PC-3 (cell line): ENCODE measurements at regions not wholly inside any gene's neighbourhood (a gene's known extent, or its start where the extent isn't known, plus 50 kb on each side); places are given as distances from the start of the nearest gene placed in this dataset.

Experiments used
- ATAC-seq: fragments of 200-7000 bp; cut with Tn5 transposase; 2 replicates; pipeline ENCODE4 v1.9.1; 2020; ENCODE audit warnings: mild to moderate bottlenecking, moderate library complexity
- BruUV-seq: library from RNA; stranded (reverse); fragments of 400-500 nt; replicated peaks from 2 replicates; lab custom pipeline; 2021; lab: Mats Ljungman, UMichigan
- CTCF ChIA-PET: fragments of 300-600 bp; sonication (Branson Sonifier 250); formaldehyde crosslinking; loops from one replicate; lab custom pipeline; 2022; ENCODE audit warnings: antibody characterized with exemption; lab: Charles Lee
- POLR2A ChIA-PET: fragments of 300-600 bp; sonication (Branson Sonifier 250); formaldehyde crosslinking; loops from one replicate; lab custom pipeline; 2022; ENCODE audit warnings: antibody characterized with exemption; ENCODE audit not compliant: unreplicated experiment; lab: Charles Lee
- DNase-seq: peaks from one replicate; pipeline ENCODE4 v3.0.0-alpha.2; 2015
- H2AFZ ChIP-seq: fragments of 300-600 bp; sonication (generic); 2 replicates; pipeline ENCODE4 v1.6.0; 2016; ENCODE audit warnings: antibody characterized with exemption, low read length
- H3F3A ChIP-seq: fragments of 300-600 bp; sonication (generic); one replicate; pipeline ENCODE4 v1.6.0; 2017; ENCODE audit warnings: antibody characterized with exemption, low read length, control low read depth, mild to moderate bottlenecking; ENCODE audit not compliant: unreplicated experiment
- H3K27ac ChIP-seq: fragments of 300-600 bp; sonication (generic); 2 replicates; pipeline ENCODE4 v1.5.1; 2016; ENCODE audit warnings: mild to moderate bottlenecking, low read length
- H3K27me3 ChIP-seq: fragments of 300-600 bp; sonication (generic); 2 replicates; pipeline ENCODE4 v1.6.1; 2016; ENCODE audit warnings: low read length, mixed read lengths
- H3K36me3 ChIP-seq: fragments of 300-600 bp; sonication (generic); 2 replicates; pipeline ENCODE4 v1.6.1; 2016; ENCODE audit warnings: low read depth, mixed run types, low read length, mixed read lengths
- H3K4me1 ChIP-seq: fragments of 300-600 bp; sonication (generic); 2 replicates; pipeline ENCODE4 v1.5.1; 2016; ENCODE audit warnings: low read length; ENCODE audit not compliant: insufficient read depth
- H3K4me2 ChIP-seq: fragments of 300-600 bp; sonication (generic); 2 replicates; pipeline ENCODE4 v1.6.0; 2016; ENCODE audit warnings: low read length
- H3K4me3 ChIP-seq: fragments of 300-600 bp; sonication (generic); 2 replicates; pipeline ENCODE4 v1.5.1; 2016; ENCODE audit warnings: mild to moderate bottlenecking, low read length, mixed read lengths
- H3K79me2 ChIP-seq: fragments of 300-600 bp; sonication (generic); 2 replicates; pipeline ENCODE4 v1.6.1; 2017; ENCODE audit warnings: low read length, mixed read lengths
- H3K9ac ChIP-seq: fragments of 300-600 bp; sonication (generic); 2 replicates; pipeline ENCODE4 v1.6.0; 2016; ENCODE audit warnings: mild to moderate bottlenecking, low read length
- H3K9me2 ChIP-seq: fragments of 300-600 bp; sonication (generic); replicated peaks from 2 replicates; pipeline ENCODE4 v1.6.1; 2016; ENCODE audit warnings: mixed run types, low read length, mixed read lengths
- H3K9me3 ChIP-seq: fragments of 300-600 bp; sonication (generic); 2 replicates; pipeline ENCODE4 v1.6.1; 2016; ENCODE audit warnings: low read length, mixed read lengths
- H4K20me1 ChIP-seq: fragments of 300-600 bp; sonication (generic); 2 replicates; pipeline ENCODE4 v1.6.1; 2016; ENCODE audit warnings: low read length, mixed read lengths
- CTCF ChIP-seq: fragments of 300-600 bp; sonication (generic); conservative IDR thresholded peaks from 2 replicates; pipeline ENCODE4 v1.5.1; 2017; ENCODE audit warnings: antibody characterized with exemption, low read depth, mild to moderate bottlenecking, low read length
- EZH2 ChIP-seq: fragments of 300-600 bp; sonication (generic); IDR thresholded peaks from one replicate; pipeline ENCODE4 v1.6.1; 2017; ENCODE audit warnings: antibody characterized with exemption, mild to moderate bottlenecking, low read length; ENCODE audit not compliant: unreplicated experiment
- EZH2phosphoT487 ChIP-seq: fragments of 300-600 bp; sonication (generic); IDR thresholded peaks from 2 replicates; pipeline ENCODE4 v1.6.1; 2018; ENCODE audit warnings: mild to moderate bottlenecking, antibody characterized with exemption, low read length, borderline replicate concordance
- intact Hi-C: fragments of 100-400 bp; cut with micrococcal nuclease; formaldehyde crosslinking; loops from 2 replicates; pipeline ENCODE4 v1.9.0; 2023

- Histone ChIP-seq H3K79me2 (no peaks in the 10 kb centered on the region), H2AFZ (no peak overlapping the region), H3K4me2 (no peak overlapping the region), H3K36me3 (no peaks in the 10 kb centered on the region), H3K9ac (no peak overlapping the region), H3K4me1 (no peaks in the 10 kb centered on the region), H3K27ac (no peak overlapping the region), H3K27me3 (no peaks in the 10 kb centered on the region), H3K9me3 (no peaks in the 10 kb centered on the region), H4K20me1 (no peaks in the 10 kb centered on the region), H3K4me3 (no peak overlapping the region), H3F3A (no peaks in the 10 kb centered on the region), H3K9me2 (no peaks in the 10 kb centered on the region)
- BruUV-seq = no TSS peak
- CTCF ChIA-PET = no interaction called here
- ATAC-seq = no peak
- intact Hi-C loops = no loop called here
- TF ChIP-seq EZH2phosphoT487 = no peak
- no peak for DNase-seq
- POLR2A ChIA-PET = no interaction called here
Measured at GRCh38 chr18:77708826-77709506, 459.3 kb downstream of the GALR1 start.

GRCh38 chr18:77711096-77711495 lies 461.4 kb downstream of the GALR1 start:
- DNase-seq (no peak), ATAC-seq (no peak)
- Histone ChIP-seq H3K9ac (no peak overlapping the region), H3K36me3 (no peaks in the 10 kb centered on the region), H3K4me3 (no peak overlapping the region), H3K4me1 (no peaks in the 10 kb centered on the region), H3F3A (no peaks in the 10 kb centered on the region), H3K9me2 (no peaks in the 10 kb centered on the region), H2AFZ (no peak overlapping the region), H3K4me2 (no peak overlapping the region), H4K20me1 (no peaks in the 10 kb centered on the region), H3K27ac (no peak overlapping the region), H3K79me2 (no peaks in the 10 kb centered on the region), H3K9me3 (no peaks in the 10 kb centered on the region), H3K27me3 (no peaks in the 10 kb centered on the region; the same call in 1 of the 2 replicates)
- no TSS peak for BruUV-seq
- CTCF ChIA-PET = no interaction called here
- intact Hi-C loops = no loop called here
- TF ChIP-seq CTCF (0 out of 2 replicates have a peak, but pooled peaks have one; percentile 20), EZH2phosphoT487 (no peak), EZH2 (no peak)
- POLR2A ChIA-PET = no interaction called here

- no peaks in the 10 kb centered on the region for H4K20me1 ChIP-seq
- TF ChIP-seq EZH2phosphoT487 (no peak), EZH2 (no peak), CTCF (no peak)
- BruUV-seq = no TSS peak
- no peaks in the 10 kb centered on the region for H3K9me3 ChIP-seq
- no peaks in the 10 kb centered on the region; the same call in none of the 2 replicates for H3K27me3 ChIP-seq
- ChIA-PET CTCF (no interaction called here), POLR2A (no interaction called here)
- no peak overlapping the region for H3K4me3 ChIP-seq
- no peaks in the 10 kb centered on the region for H3F3A ChIP-seq
- no peak overlapping the region for H3K9ac ChIP-seq
- H3K4me2 ChIP-seq = no peak overlapping the region
- no peak for ATAC-seq
- no peaks in the 10 kb centered on the region for H3K36me3 ChIP-seq
- no peak overlapping the region for H2AFZ ChIP-seq
- H3K4me1 ChIP-seq = no peaks in the 10 kb centered on the region
- no peak for DNase-seq
- intact Hi-C loops = no loop called here
- H3K27ac ChIP-seq = no peak overlapping the region
- H3K9me2 ChIP-seq = no peaks in the 10 kb centered on the region
- no peaks in the 10 kb centered on the region for H3K79me2 ChIP-seq
Measured at GRCh38 chr18:77714716-77715115, 465.1 kb downstream of the GALR1 start.
